ENCODE measurements at regions not wholly inside any gene's neighbourhood (a gene's known extent, or its start where the extent isn't known, plus 50 kb on each side); places are given as distances from the start of the nearest gene placed in this dataset.

- H3K9ac ChIP-seq (ENCODE audit: control insufficient read depth, insufficient read depth, low read length): no peak overlapping the region
- H3K27me3 ChIP-seq (replicated peaks in 1 of 2; ENCODE audit: control insufficient read depth in 2 of 2, insufficient read depth in 2 of 2, low read length in 1 of 2): no peaks in the 10 kb centered on the region
- H2AFZ ChIP-seq (ENCODE audit: control insufficient read depth, low read depth, low read length): no peak overlapping the region
- H3K79me2 ChIP-seq (ENCODE audit: control insufficient read depth, insufficient read depth, low read length): no peaks in the 10 kb centered on the region
- FAIRE-seq: no peak
- in situ Hi-C loops (cut with MboI) (no loop called here), intact Hi-C loops (cut with micrococcal nuclease; ENCODE audit: unreplicated experiment) (no loop called here)
- WGBS (ENCODE audit: insufficient coverage, insufficient replicate concordance, low lambda C conversion rate, missing lambda C conversion rate): 0% methylated on average over 1 of the region's 1 CpG
- no peak for ATAC-seq
- no peak for DNase-seq (ENCODE audit: low read depth, low spot score)
- H3K27ac ChIP-seq (ENCODE audit: control insufficient read depth, insufficient read depth): no peak overlapping the region
- H3K36me3 ChIP-seq (ENCODE audit: control insufficient read depth in 2 of 2, insufficient read depth in 2 of 2, low read length in 1 of 2): no peaks in the 10 kb centered on the region
- no peaks in the 10 kb centered on the region for H4K20me1 ChIP-seq (ENCODE audit: control insufficient read depth, insufficient read depth)
- H3K4me2 ChIP-seq (ENCODE audit: control insufficient read depth, insufficient read depth): no peak overlapping the region
- TF ChIP-seq SUZ12 (IDR thresholded peaks at IDR 0.05; ENCODE audit: unreplicated experiment) (no peak), SREBF2 (IDR thresholded peaks at IDR 0.05; ENCODE audit: low read length) (no peak), IRF4 (IDR thresholded peaks at IDR 0.05; ENCODE audit: low read depth, low read length) (no peak), SIN3A (IDR thresholded peaks at IDR 0.05; ENCODE audit: low read depth, low read length) (no peak), TCF12 (IDR thresholded peaks at IDR 0.05; ENCODE audit: low read depth, low read length) (no peak), USF2 (IDR thresholded peaks at IDR 0.05; ENCODE audit: borderline replicate concordance, low read depth, low read length) (no peak), SRF (IDR thresholded peaks at IDR 0.05; ENCODE audit: low read depth in 2 of 2, low read length in 2 of 2) (no peak)
- POLR2A ChIA-PET: no interaction called here
- H3K9me3 ChIP-seq (replicated peaks; ENCODE audit: control insufficient read depth, insufficient read depth, low read length): no peaks in the 10 kb centered on the region
- H3K4me1 ChIP-seq (ENCODE audit: control insufficient read depth, insufficient read depth, low read length): no peaks in the 10 kb centered on the region
- no peak overlapping the region for H3K4me3 ChIP-seq
- CTCF ChIA-PET: no interaction called here
- SMC1A ChIA-PET (ENCODE audit: uncharacterized antibody, unreplicated experiment): no interaction called here
- BruUV-seq (replicated peaks): no TSS peak
- RAD21 ChIA-PET (ENCODE audit: unreplicated experiment): no interaction called here
Measured at GRCh38 chr1:199644912-199645311, 382.6 kb upstream of the NR5A2 start.

GRCh38 chr1:199646761-199647160 is 380.7 kb upstream of the NR5A2 start:
- CTCF ChIA-PET: no interaction called here
- RAD21 ChIA-PET (ENCODE audit: unreplicated experiment): no interaction called here
- ATAC-seq: no peak
- H4K20me1 ChIP-seq (ENCODE audit: control insufficient read depth, insufficient read depth): no peaks in the 10 kb centered on the region
- TF ChIP-seq TBL1XR1 (IDR thresholded peaks at IDR 0.05; ENCODE audit: low read depth, low read length) (no peak), CHD1 (IDR thresholded peaks at IDR 0.05; ENCODE audit: low read depth, low read length) (no peak), SIN3A (IDR thresholded peaks at IDR 0.05; ENCODE audit: low read depth, low read length) (no peak), EZH2 (IDR thresholded peaks at IDR 0.05; ENCODE audit: borderline replicate concordance, control insufficient read depth, low read depth, low read length) (no peak), CBX3 (IDR thresholded peaks at IDR 0.05; ENCODE audit: borderline replicate concordance, low read depth) (no peak)
- H3K36me3 ChIP-seq (ENCODE audit: control insufficient read depth in 2 of 2, insufficient read depth in 2 of 2, low read length in 1 of 2): no peaks in the 10 kb centered on the region
- H3K9ac ChIP-seq (ENCODE audit: control insufficient read depth, insufficient read depth, low read length): no peak overlapping the region
- no peaks in the 10 kb centered on the region for H3K9me3 ChIP-seq (replicated peaks; ENCODE audit: control insufficient read depth, insufficient read depth, low read length)
- no peak overlapping the region for H3K27ac ChIP-seq (ENCODE audit: control insufficient read depth, insufficient read depth)
- SMC1A ChIA-PET (ENCODE audit: uncharacterized antibody, unreplicated experiment): no interaction called here
- intact Hi-C loops (cut with micrococcal nuclease; ENCODE audit: unreplicated experiment) (no loop called here), in situ Hi-C loops (cut with MboI) (no loop called here)
- H3K27me3 ChIP-seq (replicated peaks in 1 of 2; ENCODE audit: control insufficient read depth in 2 of 2, insufficient read depth in 2 of 2, low read length in 1 of 2): no peaks in the 10 kb centered on the region
- H3K4me2 ChIP-seq (ENCODE audit: control insufficient read depth, insufficient read depth): no peak overlapping the region
- no TSS peak for BruUV-seq (replicated peaks)
- POLR2A ChIA-PET: no interaction called here
- no peak for FAIRE-seq
- H2AFZ ChIP-seq (ENCODE audit: control insufficient read depth, low read depth, low read length): no peak overlapping the region
- no peak for DNase-seq (ENCODE audit: low read depth, low spot score)
- 15% methylated on average over 2 of the region's 2 CpGs for WGBS (ENCODE audit: insufficient coverage, insufficient replicate concordance, low lambda C conversion rate, missing lambda C conversion rate)
- no peaks in the 10 kb centered on the region for H3K4me1 ChIP-seq (ENCODE audit: control insufficient read depth, insufficient read depth, low read length)
- H3K79me2 ChIP-seq (ENCODE audit: control insufficient read depth, insufficient read depth, low read length): no peaks in the 10 kb centered on the region
- no peak overlapping the region for H3K4me3 ChIP-seq
